ENCODE measurements at regions not wholly inside any gene's neighbourhood (a gene's known extent, or its start where the extent isn't known, plus 50 kb on each side); places are given as distances from the start of the nearest gene placed in this dataset.

GRCh38 chr18:68454511-68455228 lies 260.2 kb downstream of the TMX3 start:
- CTCF ChIA-PET: no interaction called here
- Mint-ChIP-seq H3K4me3 (no peak overlapping the region), H3K27me3 (ENCODE audit: low read depth) (no peaks in the 10 kb centered on the region), H3K9me3 (no peaks in the 10 kb centered on the region), H3K36me3 (ENCODE audit: low read depth) (no peaks in the 10 kb centered on the region), H3K4me1 (ENCODE audit: low read depth) (no peaks in the 10 kb centered on the region), H3K27ac (no peak overlapping the region)
- DNase-seq: no peak
- intact Hi-C loops (cut with micrococcal nuclease): no loop called here

GRCh38 chr18:68449292-68449691 lies 265.6 kb downstream of the TMX3 start:
- Mint-ChIP-seq H3K27me3 (ENCODE audit: low read depth) (no peaks in the 10 kb centered on the region), H3K9me3 (no peaks in the 10 kb centered on the region), H3K36me3 (ENCODE audit: low read depth) (no peaks in the 10 kb centered on the region), H3K4me1 (ENCODE audit: low read depth) (no peaks in the 10 kb centered on the region), H3K4me3 (no peak overlapping the region), H3K27ac (no peak overlapping the region)
- intact Hi-C loops (cut with micrococcal nuclease): no loop called here
- CTCF ChIA-PET: no interaction called here
- DNase-seq: no peak

GRCh38 chr18:68448736-68449135 lies 266.2 kb downstream of the TMX3 start:
- CTCF ChIA-PET: no interaction called here
- no peak for DNase-seq
- Mint-ChIP-seq H3K36me3 (ENCODE audit: low read depth) (no peaks in the 10 kb centered on the region), H3K27me3 (ENCODE audit: low read depth) (no peaks in the 10 kb centered on the region), H3K9me3 (no peaks in the 10 kb centered on the region), H3K4me3 (no peak overlapping the region), H3K27ac (no peak overlapping the region), H3K4me1 (ENCODE audit: low read depth) (no peaks in the 10 kb centered on the region)
- intact Hi-C loops (cut with micrococcal nuclease): no loop called here

- CTCF ChIA-PET: no interaction called here
- H3K36me3 Mint-ChIP-seq (ENCODE audit: low read depth): no peaks in the 10 kb centered on the region
- no peak overlapping the region for H3K27ac Mint-ChIP-seq
- H3K4me1 Mint-ChIP-seq (ENCODE audit: low read depth): no peaks in the 10 kb centered on the region
- no peak overlapping the region for H3K4me3 Mint-ChIP-seq
- intact Hi-C loops (cut with micrococcal nuclease): no loop called here
- no peak for DNase-seq
- H3K9me3 Mint-ChIP-seq: no peaks in the 10 kb centered on the region
- no peaks in the 10 kb centered on the region for H3K27me3 Mint-ChIP-seq (ENCODE audit: low read depth)
Measured at GRCh38 chr18:68447286-68447685, 267.6 kb downstream of the TMX3 start.

GRCh38 chr18:68445668-68446426 lies 269.1 kb downstream of the TMX3 start:
- no peak for DNase-seq
- Mint-ChIP-seq H3K4me1 (ENCODE audit: low read depth) (no peaks in the 10 kb centered on the region), H3K4me3 (no peak overlapping the region), H3K36me3 (ENCODE audit: low read depth) (no peaks in the 10 kb centered on the region), H3K27me3 (ENCODE audit: low read depth) (peaks cover under 1% of the 10 kb centered on the region), H3K27ac (no peak overlapping the region), H3K9me3 (no peaks in the 10 kb centered on the region)
- intact Hi-C loops (cut with micrococcal nuclease): no loop called here
- CTCF ChIA-PET: no interaction called here

GRCh38 chr18:68445136-68445535 lies 269.8 kb downstream of the TMX3 start:
- intact Hi-C loops (cut with micrococcal nuclease): no loop called here
- DNase-seq: no peak
- Mint-ChIP-seq H3K27ac (no peak overlapping the region), H3K27me3 (ENCODE audit: low read depth) (peaks cover 4% of the 10 kb centered on the region), H3K36me3 (ENCODE audit: low read depth) (no peaks in the 10 kb centered on the region), H3K4me1 (ENCODE audit: low read depth) (no peaks in the 10 kb centered on the region), H3K4me3 (no peak overlapping the region), H3K9me3 (no peaks in the 10 kb centered on the region)
- CTCF ChIA-PET: no interaction called here

- H3K9me3 Mint-ChIP-seq: no peaks in the 10 kb centered on the region
- H3K27ac Mint-ChIP-seq: no peak overlapping the region
- peaks cover 4% of the 10 kb centered on the region for H3K27me3 Mint-ChIP-seq (ENCODE audit: low read depth)
- H3K4me3 Mint-ChIP-seq: no peak overlapping the region
- CTCF ChIA-PET: no interaction called here
- no peaks in the 10 kb centered on the region for H3K36me3 Mint-ChIP-seq (ENCODE audit: low read depth)
- intact Hi-C loops (cut with micrococcal nuclease): no loop called here
- DNase-seq: no peak
- H3K4me1 Mint-ChIP-seq (ENCODE audit: low read depth): peaks cover 4% of the 10 kb centered on the region
Measured at GRCh38 chr18:68441241-68441640, 273.7 kb downstream of the TMX3 start.

- Mint-ChIP-seq H3K4me1 (ENCODE audit: low read depth) (peaks cover 4% of the 10 kb centered on the region), H3K36me3 (ENCODE audit: low read depth) (no peaks in the 10 kb centered on the region), H3K27ac (no peak overlapping the region), H3K4me3 (no peak overlapping the region), H3K27me3 (ENCODE audit: low read depth) (peaks cover 4% of the 10 kb centered on the region), H3K9me3 (no peaks in the 10 kb centered on the region)
- intact Hi-C loops (cut with micrococcal nuclease): no loop called here
- DNase-seq: no peak
- CTCF ChIA-PET: no interaction called here
Measured at GRCh38 chr18:68440433-68440832, 274.5 kb downstream of the TMX3 start.

GRCh38 chr18:68439642-68440041 lies 275.3 kb downstream of the TMX3 start:
- Mint-ChIP-seq H3K36me3 (ENCODE audit: low read depth) (no peaks in the 10 kb centered on the region), H3K27me3 (ENCODE audit: low read depth) (peaks cover 4% of the 10 kb centered on the region), H3K4me3 (no peak overlapping the region), H3K9me3 (no peaks in the 10 kb centered on the region), H3K27ac (no peak overlapping the region), H3K4me1 (ENCODE audit: low read depth) (peaks cover 4% of the 10 kb centered on the region)
- intact Hi-C loops (cut with micrococcal nuclease): no loop called here
- CTCF ChIA-PET: no interaction called here
- DNase-seq: no peak

- Mint-ChIP-seq H3K27ac (no peak overlapping the region), H3K36me3 (ENCODE audit: low read depth) (no peaks in the 10 kb centered on the region), H3K27me3 (ENCODE audit: low read depth) (peaks cover 4% of the 10 kb centered on the region), H3K9me3 (no peaks in the 10 kb centered on the region), H3K4me3 (no peak overlapping the region), H3K4me1 (ENCODE audit: low read depth) (peaks cover 4% of the 10 kb centered on the region)
- no peak for DNase-seq
- CTCF ChIA-PET: no interaction called here
- intact Hi-C loops (cut with micrococcal nuclease): no loop called here
Measured at GRCh38 chr18:68438983-68439382, 275.9 kb downstream of the TMX3 start.

GRCh38 chr18:68438536-68438935 lies 276.4 kb downstream of the TMX3 start:
- DNase-seq: no peak
- intact Hi-C loops (cut with micrococcal nuclease): no loop called here
- peaks cover 4% of the 10 kb centered on the region for H3K4me1 Mint-ChIP-seq (ENCODE audit: low read depth)
- CTCF ChIA-PET: no interaction called here
- no peaks in the 10 kb centered on the region for H3K36me3 Mint-ChIP-seq (ENCODE audit: low read depth)
- no peak overlapping the region for H3K27ac Mint-ChIP-seq
- no peaks in the 10 kb centered on the region for H3K9me3 Mint-ChIP-seq
- no peak overlapping the region for H3K4me3 Mint-ChIP-seq
- H3K27me3 Mint-ChIP-seq (ENCODE audit: low read depth): peaks cover 4% of the 10 kb centered on the region

- Mint-ChIP-seq H3K9me3 (no peaks in the 10 kb centered on the region), H3K4me1 (ENCODE audit: low read depth) (peaks cover 4% of the 10 kb centered on the region), H3K36me3 (ENCODE audit: low read depth) (no peaks in the 10 kb centered on the region), H3K27ac (no peak overlapping the region), H3K27me3 (ENCODE audit: low read depth) (peaks cover 4% of the 10 kb centered on the region), H3K4me3 (no peak overlapping the region)
- CTCF ChIA-PET: no interaction called here
- DNase-seq: no peak
- intact Hi-C loops (cut with micrococcal nuclease): no loop called here
Measured at GRCh38 chr18:68436485-68436884, 278.4 kb downstream of the TMX3 start.

- Mint-ChIP-seq H3K27ac (no peak overlapping the region), H3K27me3 (ENCODE audit: low read depth) (peaks cover 2% of the 10 kb centered on the region), H3K9me3 (no peaks in the 10 kb centered on the region), H3K4me1 (ENCODE audit: low read depth) (peaks cover 4% of the 10 kb centered on the region), H3K36me3 (ENCODE audit: low read depth) (no peaks in the 10 kb centered on the region), H3K4me3 (no peak overlapping the region)
- CTCF ChIA-PET: no interaction called here
- no peak for DNase-seq
- intact Hi-C loops (cut with micrococcal nuclease): no loop called here
Measured at GRCh38 chr18:68435581-68435980, 279.3 kb downstream of the TMX3 start.
